H1 (cell line): ENCODE measurements at regions not wholly inside any gene's neighbourhood (a gene's known extent, or its start where the extent isn't known, plus 50 kb on each side); places are given as distances from the start of the nearest gene placed in this dataset.

Experiments used
- CTCF ChIP-seq, 3 experiments: IDR thresholded peaks; 1 replicate in 2 of 3; 2 replicates in 1 of 3; pipeline versions ENCODE4 v1.5.1 to v1.6.1; 2011; ENCODE audit warnings: low read length in 3 of 3, mild to moderate bottlenecking in 3 of 3, inconsistent platforms in 2 of 3, low read depth in 1 of 3, moderate library complexity in 1 of 3; ENCODE audit not compliant: insufficient read depth in 1 of 3; ENCODE audit errors: control extremely low read depth in 1 of 3
- SP2 ChIP-seq: IDR thresholded peaks from 2 replicates; pipeline ENCODE4 v1.6.1; 2012; ENCODE audit warnings: mild to moderate bottlenecking, low read length, inconsistent platforms

GRCh38 chr22:44623771-44624510 lies 78.1 kb upstream of the PRR5 start (continued):
- TF ChIP-seq SP2 (no peak), CTCF (IDR thresholded peaks at IDR 0.05; ENCODE audit: control extremely low read depth in 1 of 3, insufficient read depth in 1 of 3, low read depth in 1 of 3, low read length in 3 of 3) (peak; percentile 76 to 85 (median 76))
